KG1 (cell line): ENCODE measurements at regions not wholly inside any gene's neighbourhood (a gene's known extent, or its start where the extent isn't known, plus 50 kb on each side); places are given as distances from the start of the nearest gene placed in this dataset.
"Not testable (repeated sequence)": the region's sequence is repeated elsewhere in the genome, so short reads cannot be mapped to it uniquely, and the experiment has no call there.

ENCODE experiments used
- DNase-seq: peaks from one replicate; lab custom pipeline; 2025; lab: John Stamatoyannopoulos, UW

- no peak for DNase-seq
These were observed 63.1 kb downstream of the MATN1 start for GRCh38 chr1:30660241-30660640.

- no peak for DNase-seq
These were observed 63.7 kb downstream of the MATN1 start for GRCh38 chr1:30659702-30660101.

GRCh38 chr1:30658375-30658774, 65.0 kb downstream of the MATN1 start:
- DNase-seq: not testable (repeated sequence)

GRCh38 chr1:30658014-30658336, 65.4 kb downstream of the MATN1 start:
- DNase-seq: no peak

- no peak for DNase-seq
These were observed 66.0 kb downstream of the MATN1 start for GRCh38 chr1:30657131-30658013.

- DNase-seq: no peak
These were observed 67.0 kb downstream of the MATN1 start for GRCh38 chr1:30656171-30656940.

- DNase-seq: no peak
These were observed 67.7 kb downstream of the MATN1 start for GRCh38 chr1:30655672-30656071.

- DNase-seq: no peak
These were observed 69.2 kb downstream of the MATN1 start for GRCh38 chr1:30654188-30654587.

- DNase-seq: no peak
These were observed 71.1 kb downstream of the MATN1 start for GRCh38 chr1:30652152-30652841.

GRCh38 chr1:30651395-30651794, 72.0 kb downstream of the MATN1 start:
- not testable (repeated sequence) for DNase-seq

- no peak for DNase-seq
These were observed 72.4 kb downstream of the MATN1 start for GRCh38 chr1:30650968-30651320.

GRCh38 chr1:30650038-30650967, 73.1 kb downstream of the MATN1 start:
- DNase-seq: no peak

GRCh38 chr1:30649321-30649991, 73.9 kb downstream of the MATN1 start:
- no peak for DNase-seq

- no peak for DNase-seq
These were observed 74.9 kb downstream of the MATN1 start for GRCh38 chr1:30648408-30649000.

- no peak for DNase-seq
These were observed 77.6 kb downstream of the MATN1 start for GRCh38 chr1:30645807-30646206.

GRCh38 chr1:30642391-30643120, 80.8 kb downstream of the MATN1 start:
- DNase-seq: no peak

GRCh38 chr1:30641572-30642353, 81.6 kb downstream of the MATN1 start:
- no peak for DNase-seq

- DNase-seq: no peak
These were observed 83.4 kb downstream of the MATN1 start for GRCh38 chr1:30639881-30640452.

GRCh38 chr1:30638811-30639210, 84.6 kb downstream of the MATN1 start:
- DNase-seq: no peak
